ENCODE measurements at regions not wholly inside any gene's neighbourhood (a gene's known extent, or its start where the extent isn't known, plus 50 kb on each side); places are given as distances from the start of the nearest gene placed in this dataset.

GRCh38 chr3:55196495-55196894, 268.6 kb upstream of the LRTM1 start:
- Histone ChIP-seq H3K9me3 (no peaks in the 10 kb centered on the region), H3K4me2 (no peak overlapping the region), H3K4me3 (no peak overlapping the region), H3K27ac (no peak overlapping the region), H3K4me1 (no peaks in the 10 kb centered on the region)
- FAIRE-seq (no peak), ATAC-seq (no peak), DNase-seq (ENCODE audit: low read depth in 1 of 2, low spot score in 1 of 2) (no peak)
- TF ChIP-seq HEYL (CRISPR knock-in tag; IDR thresholded peaks at IDR 0.05) (no peak), TFCP2L1 (CRISPR knock-in tag; IDR thresholded peaks at IDR 0.05) (no peak), CTCF (IDR thresholded peaks at IDR 0.05) (no peak)
- CTCF ChIA-PET: no interaction called here
- POLR2A ChIA-PET: no interaction called here
- 6% methylated on average over 1 of the region's 1 CpG for WGBS (ENCODE audit: missing lambda C conversion rate)

GRCh38 chr3:55194376-55194775, 266.5 kb upstream of the LRTM1 start:
- no peaks in the 10 kb centered on the region for H3K9me3 ChIP-seq
- H3K4me1 ChIP-seq: no peaks in the 10 kb centered on the region
- no peak for ATAC-seq
- no peak overlapping the region for H3K4me2 ChIP-seq
- no peak overlapping the region for H3K4me3 ChIP-seq
- CTCF ChIA-PET: no interaction called here
- TF ChIP-seq RFX5 (IDR thresholded peaks at IDR 0.05) (no peak), ZNF302 (CRISPR knock-in tag; IDR thresholded peaks at IDR 0.05) (no peak), MAX (IDR thresholded peaks at IDR 0.05) (no peak), POLR2A (IDR thresholded peaks at IDR 0.05; ENCODE audit: low read length) (no peak), CBX8 (IDR thresholded peaks at IDR 0.05) (no peak), SMC3 (IDR thresholded peaks at IDR 0.05) (no peak), NFE2L2 (conservative IDR thresholded peaks at IDR 0.05; ENCODE audit: low read length) (no peak), HES2 (IDR thresholded peaks at IDR 0.05) (no peak), ATOH8 (CRISPR knock-in tag; IDR thresholded peaks at IDR 0.05; ENCODE audit: low read depth) (no peak), KDM5A (IDR thresholded peaks at IDR 0.05) (no peak), EHMT2 (IDR thresholded peaks at IDR 0.05; ENCODE audit: low read depth) (no peak), MAFK (IDR thresholded peaks at IDR 0.05; ENCODE audit: partially characterized antibody) (no peak), ELK1 (IDR thresholded peaks at IDR 0.05; ENCODE audit: low read depth, low read length) (no peak), HDAC2 (IDR thresholded peaks at IDR 0.05) (no peak)
- no peak for FAIRE-seq
- no peak for DNase-seq (ENCODE audit: low read depth in 1 of 2, low spot score in 1 of 2)
- POLR2A ChIA-PET: no interaction called here
- WGBS (ENCODE audit: missing lambda C conversion rate): 31% methylated on average over 3 of the region's 3 CpGs
- H3K27ac ChIP-seq: no peak overlapping the region

GRCh38 chr3:55191911-55192775, 264.3 kb upstream of the LRTM1 start:
- ChIA-PET POLR2A (no interaction called here), CTCF (no interaction called here)
- Histone ChIP-seq H3K4me2 (no peak overlapping the region), H3K4me3 (no peak overlapping the region), H3K9me3 (no peaks in the 10 kb centered on the region), H3K4me1 (no peaks in the 10 kb centered on the region), H3K27ac (peak overlapping the region; percentile 33 to 56; a peak in 3 of 6 replicates)
- FAIRE-seq: no peak
- peak; percentile 51 to 80; a peak in 5 of 6 replicates for ATAC-seq
- 19% methylated on average over 4 of the region's 4 CpGs for WGBS (ENCODE audit: missing lambda C conversion rate)
- peak in 1 of 2 experiments; percentile 16 for DNase-seq (ENCODE audit: low read depth in 1 of 2, low spot score in 1 of 2)
- TF ChIP-seq HOXB5 (CRISPR knock-in tag; IDR thresholded peaks at IDR 0.05) (no peak), CTCF (IDR thresholded peaks at IDR 0.05) (no peak), CHD2 (IDR thresholded peaks at IDR 0.05; ENCODE audit: low read length, partially characterized antibody) (no peak), BHLHE40 (IDR thresholded peaks at IDR 0.05; ENCODE audit: low read depth, low read length) (no peak), TP53 (CRISPR knock-in tag; IDR thresholded peaks at IDR 0.05) (no peak), EHMT2 (IDR thresholded peaks at IDR 0.05; ENCODE audit: low read depth) (no peak), FOXS1 (CRISPR knock-in tag; IDR thresholded peaks at IDR 0.05) (no peak), SMC3 (IDR thresholded peaks at IDR 0.05) (no peak), MAX (IDR thresholded peaks at IDR 0.05) (no peak), JUN (IDR thresholded peaks at IDR 0.05) (no peak), SREBF2 (IDR thresholded peaks at IDR 0.05) (no peak), HMGXB4 (CRISPR knock-in tag; IDR thresholded peaks at IDR 0.05; ENCODE audit: borderline replicate concordance) (no peak), MAFK (IDR thresholded peaks at IDR 0.05; ENCODE audit: partially characterized antibody) (no peak), EHF (CRISPR knock-in tag; IDR thresholded peaks at IDR 0.05) (no peak)
